Right lung (tissue), 2 donors: ENCODE measurements at regions not wholly inside any gene's neighbourhood (a gene's known extent, or its start where the extent isn't known, plus 50 kb on each side); places are given as distances from the start of the nearest gene placed in this dataset.
A peak's percentile ranks its signal among the peaks of the same experiment; 100 is the strongest.

ENCODE experiments used
- DNase-seq, 2 donors: peaks; one replicate each; pipeline ENCODE4 v3.0.0-alpha.2; 2013

- no peak for DNase-seq
Observed at GRCh38 chr2:226620176-226620575, 179.4 kb downstream of the IRS1 start.

GRCh38 chr2:226619707-226620106 lies 179.9 kb downstream of the IRS1 start:
- DNase-seq: no peak

GRCh38 chr2:226618875-226619605 lies 180.6 kb downstream of the IRS1 start:
- DNase-seq: peak; percentile 70 to 84

GRCh38 chr2:226618544-226618874 lies 181.1 kb downstream of the IRS1 start:
- no peak for DNase-seq

GRCh38 chr2:226615891-226616290 lies 183.7 kb downstream of the IRS1 start:
- DNase-seq: no peak

GRCh38 chr2:226611944-226612318 lies 187.7 kb downstream of the IRS1 start:
- no peak for DNase-seq

GRCh38 chr2:226611196-226611943 lies 188.2 kb downstream of the IRS1 start:
- DNase-seq: no peak

GRCh38 chr2:226609366-226609765 lies 190.3 kb downstream of the IRS1 start:
- no peak for DNase-seq

GRCh38 chr2:226608451-226608850 lies 191.2 kb downstream of the IRS1 start:
- no peak for DNase-seq

GRCh38 chr2:226607379-226607778 lies 192.2 kb downstream of the IRS1 start:
- no peak for DNase-seq

- no peak for DNase-seq
Observed at GRCh38 chr2:226605642-226606041, 194.0 kb downstream of the IRS1 start.

- no peak for DNase-seq
Observed at GRCh38 chr2:226603606-226604005, 196.0 kb downstream of the IRS1 start.

GRCh38 chr2:226601881-226602662 lies 197.5 kb downstream of the IRS1 start:
- DNase-seq: no peak

GRCh38 chr2:226600802-226601201 lies 198.8 kb downstream of the IRS1 start:
- DNase-seq: no peak

- DNase-seq: no peak
Observed at GRCh38 chr2:226600184-226600583, 199.4 kb downstream of the IRS1 start.

- no peak for DNase-seq
Observed at GRCh38 chr2:226589043-226589442, 210.6 kb downstream of the IRS1 start.

GRCh38 chr2:226585130-226585561 lies 214.5 kb downstream of the IRS1 start:
- DNase-seq: no peak

- DNase-seq: no peak
Observed at GRCh38 chr2:226584518-226585055, 215.0 kb downstream of the IRS1 start.

GRCh38 chr2:226583715-226584114 lies 215.9 kb downstream of the IRS1 start:
- no peak for DNase-seq

GRCh38 chr2:226581661-226582060 lies 218.0 kb downstream of the IRS1 start:
- DNase-seq: no peak

GRCh38 chr2:226581004-226581403 lies 218.6 kb downstream of the IRS1 start:
- DNase-seq: no peak

- DNase-seq: no peak
Observed at GRCh38 chr2:226580403-226580802, 219.2 kb downstream of the IRS1 start.
